H7 (cell line): ENCODE measurements at regions not wholly inside any gene's neighbourhood (a gene's known extent, or its start where the extent isn't known, plus 50 kb on each side); places are given as distances from the start of the nearest gene placed in this dataset.
"Not testable (repeated sequence)": the region's sequence is repeated elsewhere in the genome, so short reads cannot be mapped to it uniquely, and the experiment has no call there.

Experiments used
- DNase-seq: peaks from one replicate; pipeline ENCODE4 v3.0.0; 2012
- H3K27me3 ChIP-seq: 2 replicates; pipeline ENCODE4 v1.6.0; 2011; ENCODE audit warnings: mild to moderate bottlenecking, low read length; ENCODE audit not compliant: control insufficient read depth, insufficient read depth
- H3K36me3 ChIP-seq: replicated peaks from 2 replicates; pipeline ENCODE4 v1.5.1; 2011; ENCODE audit warnings: low read length; ENCODE audit not compliant: control insufficient read depth, insufficient read depth
- H3K4me3 ChIP-seq: 2 replicates; pipeline ENCODE4 v1.5.1; 2011; ENCODE audit warnings: low read depth, mild to moderate bottlenecking, control low read depth, low read length, moderate library complexity; ENCODE audit not compliant: insufficient read depth

DNA sequence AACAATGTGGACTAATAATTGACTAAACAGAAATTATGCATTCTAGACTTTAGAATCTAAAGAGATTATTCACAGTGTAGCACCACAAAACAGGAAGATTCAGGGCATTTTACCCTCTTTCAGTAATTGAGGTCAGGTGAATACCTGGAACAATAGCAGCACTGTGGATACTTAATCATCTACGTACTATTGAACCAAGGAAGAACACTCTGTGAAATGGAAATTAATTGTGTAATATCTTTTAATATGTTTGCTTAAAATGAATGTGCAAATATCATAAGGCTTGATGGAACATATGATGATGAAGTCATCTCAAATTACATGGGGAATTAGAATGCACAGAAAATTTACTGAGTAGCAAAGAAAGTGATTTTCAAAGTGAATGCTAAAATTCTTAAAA lies 68.5 kb upstream of the MAP9 start:
- Histone ChIP-seq H3K4me3 (no peak overlapping the region), H3K36me3 (no peaks in the 10 kb centered on the region), H3K27me3 (peaks cover 12% of the 10 kb centered on the region)
- no peak for DNase-seq

DNA sequence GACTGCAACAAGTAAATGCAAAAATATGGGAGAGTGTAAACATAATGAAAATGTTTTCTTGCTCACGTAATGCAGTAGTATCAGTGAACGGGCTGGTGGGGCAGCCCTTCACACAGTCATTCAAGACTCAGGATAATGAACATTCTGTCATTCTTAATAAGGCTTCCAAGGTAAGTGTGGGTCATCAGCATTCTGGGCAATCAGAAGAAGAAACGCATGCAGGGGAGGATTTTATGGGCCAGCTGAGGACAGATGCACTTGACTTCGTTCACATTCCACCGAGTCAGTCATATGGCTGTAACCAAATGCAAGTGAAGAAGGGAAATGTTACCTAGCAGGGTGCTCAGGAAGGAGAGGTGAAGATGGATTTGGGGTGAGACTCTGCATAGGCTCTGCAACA lies 68.0 kb upstream of the MAP9 start:
- no peak for DNase-seq
- peaks cover 12% of the 10 kb centered on the region for H3K27me3 ChIP-seq
- no peak overlapping the region for H3K4me3 ChIP-seq
- no peaks in the 10 kb centered on the region for H3K36me3 ChIP-seq

DNA sequence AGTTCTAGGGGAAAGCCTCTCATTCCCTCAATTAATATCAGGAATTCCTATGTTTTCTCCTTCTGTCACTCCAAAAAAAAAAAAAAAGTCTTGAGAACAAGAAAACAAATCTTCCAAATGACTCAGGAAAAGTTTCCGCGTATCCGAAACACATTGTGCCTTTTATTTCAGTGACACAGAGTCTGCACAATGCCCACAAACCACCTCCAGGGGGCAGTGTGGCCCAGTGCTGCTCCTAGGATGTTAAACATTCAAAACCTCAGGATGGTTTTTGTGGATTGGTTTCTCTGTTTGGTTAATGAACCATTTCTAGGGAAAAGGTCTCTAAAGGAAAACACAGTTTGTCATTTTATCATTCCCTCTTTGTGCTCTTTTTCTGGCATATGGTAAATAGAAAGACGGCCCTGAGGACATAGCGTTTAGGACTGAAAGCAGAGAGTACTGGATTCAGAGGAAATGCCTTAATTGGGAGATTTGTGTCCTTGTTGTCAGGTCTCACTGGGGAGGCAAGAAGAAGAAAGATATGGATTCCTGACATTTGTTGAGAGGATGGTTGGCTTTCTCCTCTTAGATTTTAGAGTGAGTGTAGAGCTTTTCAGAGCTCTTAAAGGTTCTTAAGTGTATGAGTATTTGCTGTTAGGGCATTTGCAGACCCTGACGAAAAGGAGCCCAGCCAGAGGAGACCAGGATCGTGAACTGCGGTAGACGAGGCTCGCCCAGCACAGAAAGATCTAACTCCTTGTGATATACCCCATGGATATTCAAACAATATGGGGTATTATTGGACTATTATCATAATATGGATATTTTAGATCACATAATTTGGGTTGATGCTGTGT lies 65.7 kb upstream of the MAP9 start:
- no peak overlapping the region for H3K4me3 ChIP-seq
- H3K36me3 ChIP-seq = no peaks in the 10 kb centered on the region
- DNase-seq = peak; percentile 46
- peaks cover 20% of the 10 kb centered on the region for H3K27me3 ChIP-seq

DNA sequence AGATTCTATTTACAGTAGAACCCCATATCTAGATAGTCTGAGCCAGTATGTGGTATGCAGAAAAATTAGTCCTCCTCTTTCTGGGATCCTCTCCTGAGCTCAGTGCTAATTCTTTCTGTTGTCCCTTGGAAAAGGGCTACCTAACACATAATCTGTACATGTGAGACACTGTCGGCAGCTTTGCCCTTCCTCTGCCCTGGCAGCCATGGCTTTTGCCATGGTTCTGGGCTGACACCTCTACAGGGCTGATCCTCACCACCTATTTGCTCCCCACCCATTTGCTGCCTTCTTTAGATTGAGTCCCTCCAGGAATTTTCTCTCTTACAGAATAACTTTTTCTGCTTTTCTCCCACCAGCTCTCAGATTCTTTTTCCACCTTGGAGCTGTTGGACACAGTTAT lies 64.7 kb upstream of the MAP9 start:
- Histone ChIP-seq H3K27me3 (peaks cover 26% of the 10 kb centered on the region), H3K36me3 (no peaks in the 10 kb centered on the region), H3K4me3 (no peak overlapping the region)
- DNase-seq = no peak

DNA sequence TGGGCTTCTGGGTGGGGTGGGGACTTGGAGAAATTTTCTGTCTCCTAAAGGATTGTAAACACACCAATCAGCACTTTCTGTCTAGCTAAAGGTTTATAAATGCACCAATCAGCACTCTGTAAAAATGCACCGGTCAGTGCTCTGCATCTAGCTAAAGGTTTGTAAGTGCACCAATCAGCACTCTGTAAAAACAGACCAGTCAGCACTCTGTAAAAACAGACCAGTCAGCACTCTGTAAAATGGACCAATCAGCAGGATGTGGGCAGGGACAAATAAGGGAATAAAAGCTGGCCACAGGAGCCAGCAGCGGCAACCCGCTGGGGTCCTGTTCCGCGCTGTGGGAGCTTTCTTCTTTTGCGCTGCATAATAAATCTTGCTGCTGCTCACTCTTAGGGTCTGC lies 63.0 kb upstream of the MAP9 start:
- H3K27me3 ChIP-seq = peaks cover 32% of the 10 kb centered on the region
- H3K4me3 ChIP-seq, DNase-seq, H3K36me3 ChIP-seq: not testable (repeated sequence)

DNA sequence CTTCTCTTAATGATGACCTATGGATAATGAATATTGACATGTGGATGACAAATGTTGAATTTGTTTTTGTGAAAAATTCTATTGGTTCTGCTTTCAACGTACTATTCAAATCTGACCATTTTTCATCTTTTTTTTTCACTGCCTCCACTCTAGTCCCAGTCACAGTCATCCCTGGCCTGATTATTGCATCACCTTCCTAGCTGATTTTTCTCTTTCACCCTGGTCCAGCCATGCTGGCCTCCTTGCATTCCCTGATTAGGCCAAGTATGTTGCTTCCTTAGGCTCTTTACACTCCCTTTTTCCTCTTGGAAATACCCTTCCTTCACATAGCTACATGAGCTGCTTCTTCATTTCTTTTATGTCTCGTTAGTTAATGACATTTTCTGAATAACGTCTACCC lies 58.1 kb upstream of the MAP9 start:
- Histone ChIP-seq H3K4me3 (no peak overlapping the region), H3K27me3 (peaks cover 64% of the 10 kb centered on the region)

DNA sequence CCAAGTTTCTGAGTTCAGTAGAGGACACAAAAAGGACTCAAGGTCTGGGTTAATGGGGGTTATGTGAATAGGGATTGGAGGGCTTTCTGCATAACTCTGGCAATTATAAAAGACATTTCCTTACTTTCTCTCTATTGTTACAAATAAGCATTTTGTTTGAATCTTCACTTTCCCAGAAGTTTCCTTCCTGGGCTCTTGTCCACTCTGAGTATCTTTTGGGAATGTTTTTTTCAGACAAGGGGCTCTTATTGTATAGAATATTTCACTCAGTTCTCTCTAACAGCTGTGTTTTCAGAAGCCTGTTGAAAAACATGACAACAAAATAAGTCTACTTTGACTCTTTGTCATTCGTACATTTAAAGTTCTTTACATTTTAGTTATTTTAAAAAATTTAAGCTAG lies 57.6 kb upstream of the MAP9 start:
- no peak for DNase-seq
- Histone ChIP-seq H3K4me3 (no peak overlapping the region), H3K36me3 (no peaks in the 10 kb centered on the region), H3K27me3 (peaks cover 68% of the 10 kb centered on the region)

More for the DNA sequence above, 58.1 kb upstream of the MAP9 start:
- no peak for DNase-seq
- H3K36me3 ChIP-seq = no peaks in the 10 kb centered on the region

DNA sequence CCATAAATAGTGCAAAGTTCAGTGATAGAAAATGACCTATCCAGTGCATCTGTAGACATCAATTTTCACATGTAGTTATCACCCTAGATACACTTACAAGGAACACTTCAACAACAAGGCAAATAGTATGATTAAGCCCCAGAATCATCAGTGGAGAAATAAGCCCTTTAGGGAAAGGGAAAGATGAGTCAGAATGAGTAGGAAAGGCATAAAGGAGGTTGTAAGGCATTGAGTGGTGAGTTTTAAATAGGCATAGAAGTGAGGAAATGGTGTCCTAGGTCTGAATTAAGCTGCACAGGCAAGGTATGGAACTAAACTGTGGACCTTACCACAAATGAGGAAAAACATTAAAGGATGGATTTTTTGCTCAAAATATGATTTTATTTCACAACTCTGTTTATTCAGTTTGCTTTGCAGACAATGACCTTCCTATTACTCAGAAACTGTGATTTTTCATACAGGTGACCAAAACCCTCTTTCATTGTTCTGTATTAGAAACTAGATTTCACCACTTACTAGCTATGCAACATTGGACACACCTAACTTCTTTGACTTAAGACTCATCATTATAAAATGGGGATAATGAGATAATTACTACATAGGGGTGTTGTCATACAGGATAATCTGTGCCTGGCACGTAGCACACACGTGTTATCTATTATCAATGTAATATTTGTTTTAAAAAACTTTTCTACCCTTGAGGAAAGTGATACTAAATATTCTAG lies 57.0 kb upstream of the MAP9 start:
- H3K4me3 ChIP-seq = no peak overlapping the region
- H3K27me3 ChIP-seq = peaks cover 71% of the 10 kb centered on the region
- no peaks in the 10 kb centered on the region for H3K36me3 ChIP-seq
- no peak for DNase-seq

DNA sequence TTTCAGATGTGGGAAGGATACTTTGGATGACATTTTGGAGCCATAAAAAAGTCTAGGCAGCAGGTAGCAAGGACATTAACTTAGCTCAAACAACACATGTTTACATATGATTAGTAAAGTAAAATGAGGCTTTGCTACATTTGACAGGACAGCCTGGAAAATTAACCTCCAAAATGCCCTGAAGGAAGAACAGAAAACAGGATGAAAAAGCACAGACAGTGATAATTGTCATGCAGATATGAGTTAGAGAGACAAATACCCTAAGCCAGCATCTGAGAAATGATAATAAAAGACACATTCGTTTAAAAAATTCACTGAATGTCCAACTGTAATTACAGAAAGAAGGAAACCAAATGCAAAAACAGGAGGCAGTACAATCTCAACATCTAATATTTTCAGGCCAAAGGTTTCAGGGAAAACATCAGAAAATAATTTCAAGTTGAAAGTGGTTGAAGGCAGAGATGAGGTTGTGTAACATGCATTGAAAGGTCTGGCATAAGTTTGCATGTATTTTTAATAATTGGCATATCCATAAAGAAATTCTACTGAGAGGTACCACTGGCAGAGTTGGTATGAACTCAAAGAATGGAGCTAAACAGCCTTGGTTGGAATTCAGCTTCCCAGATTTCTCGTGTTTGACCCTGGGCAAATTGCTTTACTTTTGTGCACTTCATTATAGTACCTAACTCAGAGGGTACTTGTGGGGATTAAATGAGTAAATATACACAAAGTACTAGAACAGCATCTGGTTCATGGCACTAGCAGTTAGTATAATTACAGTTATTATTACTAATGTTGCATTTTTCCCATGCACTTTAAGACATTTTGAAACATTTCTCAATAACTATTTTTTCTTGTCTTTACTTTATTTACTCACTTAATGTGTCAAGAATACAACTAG lies 54.4 kb upstream of the MAP9 start:
- H3K27me3 ChIP-seq = peaks cover 81% of the 10 kb centered on the region
- no peak for DNase-seq
- no peak overlapping the region for H3K4me3 ChIP-seq
- H3K36me3 ChIP-seq = no peaks in the 10 kb centered on the region

DNA sequence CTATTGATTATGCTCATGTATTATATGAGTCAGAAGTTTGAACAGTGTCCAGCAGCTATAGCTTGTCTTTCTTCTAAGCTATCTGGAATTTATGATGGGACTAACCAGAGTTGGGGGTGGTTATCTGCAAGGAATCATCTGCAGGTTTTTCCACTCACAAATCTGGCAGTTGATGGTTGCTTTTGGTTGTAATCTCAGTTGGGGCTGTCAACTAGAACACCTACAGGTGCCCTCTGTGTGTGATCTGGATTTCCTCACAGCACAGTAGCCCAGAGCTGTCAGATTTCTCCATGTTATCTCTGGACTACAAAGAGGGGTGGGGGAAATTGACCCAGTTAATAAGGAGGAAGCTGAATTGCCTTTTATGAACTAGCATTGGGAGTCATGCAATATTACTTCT lies 51.4 kb upstream of the MAP9 start:
- H3K4me3 ChIP-seq = no peak overlapping the region
- DNase-seq = no peak
- H3K27me3 ChIP-seq = peaks cover 85% of the 10 kb centered on the region
- no peaks in the 10 kb centered on the region for H3K36me3 ChIP-seq

DNA sequence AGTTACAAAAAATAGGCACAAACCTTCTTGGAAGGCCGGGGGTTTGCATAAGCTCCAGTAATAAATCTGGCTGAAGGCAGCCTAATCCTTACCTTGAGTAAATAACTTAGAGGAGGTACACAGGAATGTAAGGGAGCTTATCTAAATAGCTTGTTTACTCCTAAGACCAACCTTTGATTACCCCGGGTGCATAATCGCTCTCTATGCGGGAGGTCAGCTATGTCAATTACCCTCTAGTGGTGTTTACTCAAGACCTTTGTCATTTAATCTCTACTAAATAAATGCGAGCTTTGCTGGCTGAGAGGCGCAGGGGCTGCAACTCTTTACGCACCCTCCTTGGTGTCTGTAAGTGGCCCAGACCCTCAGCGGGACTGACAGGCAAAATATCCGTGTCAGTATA lies 50.2 kb upstream of the MAP9 start:
- Histone ChIP-seq H3K27me3 (peaks cover 83% of the 10 kb centered on the region), H3K4me3 (no peak overlapping the region), H3K36me3 (no peaks in the 10 kb centered on the region)
- peak; percentile 50 for DNase-seq
